GM12892 (cell line): ENCODE measurements at regions not wholly inside any gene's neighbourhood (a gene's known extent, or its start where the extent isn't known, plus 50 kb on each side); places are given as distances from the start of the nearest gene placed in this dataset.

Source experiments
- DNase-seq: peaks from one replicate; pipeline ENCODE4 v3.0.0; 2011; ENCODE audit not compliant: insufficient read length
- FAIRE-seq: peaks from 2 replicates; lab custom pipeline; 2011; peaks lifted over from hg19 to GRCh38; lab: Jason Lieb, UNC
- POLR2A ChIP-seq: IDR thresholded peaks from 2 replicates; pipeline ENCODE4 v1.6.1; 2011; ENCODE audit warnings: low read depth, low read length, control low read depth
- POLR2AphosphoS5 ChIP-seq: IDR thresholded peaks from 2 replicates; pipeline ENCODE4 v1.6.1; 2011; ENCODE audit warnings: low read depth, low read length, control low read depth
- TAF1 ChIP-seq: IDR thresholded peaks from 2 replicates; pipeline ENCODE4 v1.6.1; 2011; ENCODE audit warnings: low read depth, mild to moderate bottlenecking, control low read depth, low read length, borderline replicate concordance

DNA sequence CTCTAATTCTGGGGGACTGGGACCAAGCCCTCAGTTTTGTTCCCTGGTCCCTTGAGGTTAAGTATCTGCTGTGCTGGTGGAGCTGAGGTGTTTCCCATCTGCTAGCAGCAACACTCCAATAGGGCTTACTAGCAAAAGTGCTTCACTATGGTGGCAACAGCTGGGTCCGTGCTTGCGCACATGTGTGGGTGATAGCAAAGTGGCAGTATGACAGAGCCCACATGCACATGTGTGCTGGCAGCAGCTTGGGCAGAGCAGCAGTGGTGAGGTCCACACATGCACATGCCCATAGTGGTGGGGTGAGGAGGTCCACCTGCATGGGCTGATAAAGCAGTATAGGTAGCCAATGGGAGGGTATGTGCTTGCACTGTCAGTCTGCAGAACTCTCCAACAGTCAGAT is 1723.7 kb downstream of the SUCLG1 start:
- FAIRE-seq, result no peak
- TF ChIP-seq POLR2A (no peak), TAF1 (no peak), POLR2AphosphoS5 (no peak)
- DNase-seq, result no peak

DNA sequence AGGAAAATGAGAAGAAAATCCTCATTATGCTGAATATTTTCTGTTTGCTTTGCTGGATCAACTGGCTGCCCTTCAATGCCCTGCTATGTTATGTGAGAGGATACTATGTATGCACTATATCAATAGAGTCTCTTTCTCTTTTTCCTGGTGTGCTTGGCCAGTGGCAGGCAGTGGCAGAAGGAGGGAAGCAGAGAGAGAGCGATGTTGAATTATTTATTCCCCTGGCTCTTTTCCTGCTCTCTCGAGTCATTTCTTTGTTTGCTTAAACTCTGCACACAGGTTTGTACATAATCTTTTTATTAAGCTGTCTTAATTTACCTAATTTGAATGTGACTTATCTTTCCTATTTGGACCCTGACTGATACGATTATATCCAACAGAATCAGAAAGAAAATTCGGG is 1727.3 kb downstream of the SUCLG1 start:
- no peak for FAIRE-seq
- no peak for TF ChIP-seq POLR2AphosphoS5
- DNase-seq, result no peak

DNA sequence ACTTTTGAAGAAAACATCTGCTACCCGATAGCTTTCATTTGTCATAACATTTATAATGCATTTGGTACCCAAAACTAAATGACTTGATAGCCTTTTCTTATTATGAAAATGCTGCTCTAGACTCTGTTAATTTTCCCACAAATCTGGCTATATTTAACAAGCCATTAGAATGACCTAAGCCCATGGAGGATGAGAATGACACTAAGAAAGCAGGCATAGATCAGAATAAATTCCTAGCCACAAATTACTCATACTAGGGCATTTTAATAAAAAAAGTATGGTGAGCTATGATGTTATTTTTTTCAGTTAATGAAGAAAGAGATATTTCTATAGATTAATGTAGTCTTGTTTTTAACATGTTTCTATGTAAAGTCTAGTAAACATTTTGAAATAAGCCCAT is 1728.3 kb downstream of the SUCLG1 start:
- TF ChIP-seq POLR2A, result no peak
- no peak for TF ChIP-seq TAF1
- no peak for TF ChIP-seq POLR2AphosphoS5
- no peak for DNase-seq
- no peak for FAIRE-seq

DNA sequence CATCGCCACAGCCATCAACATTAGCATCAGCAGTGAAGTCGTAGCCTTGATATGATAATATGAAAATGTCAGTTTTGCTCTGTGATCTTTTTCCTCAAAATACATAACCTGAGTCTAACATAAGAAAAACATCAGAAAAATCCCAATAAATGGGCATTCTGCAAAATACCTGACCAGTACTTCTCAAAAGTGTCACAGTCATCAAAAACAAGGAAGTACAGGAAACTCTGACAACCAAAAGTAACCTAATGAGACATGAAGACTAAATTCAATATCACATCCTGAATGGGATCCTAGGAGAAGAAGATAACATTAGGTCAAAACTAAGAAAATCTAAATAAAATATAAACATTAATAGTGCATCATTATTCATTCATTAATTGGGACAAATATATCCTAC is 1731.0 kb downstream of the SUCLG1 start:
- TF ChIP-seq TAF1, result no peak
- TF ChIP-seq POLR2A, result no peak
- no peak for TF ChIP-seq POLR2AphosphoS5
- no peak for DNase-seq
- no peak for FAIRE-seq

DNA sequence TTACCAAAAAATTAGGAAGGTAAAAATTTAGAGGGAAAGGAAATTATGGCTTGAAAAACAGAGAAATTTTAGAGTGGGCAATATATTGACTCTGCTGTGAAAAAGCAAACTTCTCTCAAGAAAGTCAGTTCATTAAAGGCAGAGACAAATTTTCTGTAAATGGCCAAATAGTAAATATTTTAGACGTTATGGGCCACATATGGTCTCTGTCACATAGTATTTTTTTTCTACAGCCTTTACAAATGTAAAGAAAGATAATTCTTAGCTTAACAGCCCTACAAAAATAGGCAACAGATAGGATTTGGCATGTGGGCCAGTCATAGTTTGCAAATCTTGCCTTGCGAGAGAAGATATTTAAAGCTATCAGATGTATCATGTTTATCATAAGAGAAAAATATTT is 1750.4 kb downstream of the SUCLG1 start:
- no peak for TF ChIP-seq POLR2A
- TF ChIP-seq POLR2AphosphoS5, result no peak
- TF ChIP-seq TAF1, result no peak
- no peak for DNase-seq
- FAIRE-seq, result no peak

DNA sequence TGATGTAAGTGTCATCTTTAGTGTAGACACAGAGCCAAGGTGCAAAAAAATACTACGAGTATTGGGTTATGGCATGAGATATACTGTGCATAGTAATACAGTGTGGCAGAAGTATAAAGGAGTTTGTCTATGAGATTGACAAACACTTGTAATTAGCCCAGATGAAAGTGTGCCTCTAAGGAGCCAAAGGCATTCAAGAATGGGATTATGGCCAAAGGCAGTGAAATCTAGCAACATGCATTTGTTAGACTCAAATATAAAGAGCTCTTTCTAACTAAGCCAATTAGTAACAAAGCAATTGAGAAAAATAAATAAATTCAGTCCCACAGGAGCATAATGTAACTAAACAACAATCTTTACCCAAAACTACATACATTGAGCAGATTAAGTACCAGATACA is 1761.8 kb downstream of the SUCLG1 start:
- no peak for DNase-seq
- FAIRE-seq, result no peak

DNA sequence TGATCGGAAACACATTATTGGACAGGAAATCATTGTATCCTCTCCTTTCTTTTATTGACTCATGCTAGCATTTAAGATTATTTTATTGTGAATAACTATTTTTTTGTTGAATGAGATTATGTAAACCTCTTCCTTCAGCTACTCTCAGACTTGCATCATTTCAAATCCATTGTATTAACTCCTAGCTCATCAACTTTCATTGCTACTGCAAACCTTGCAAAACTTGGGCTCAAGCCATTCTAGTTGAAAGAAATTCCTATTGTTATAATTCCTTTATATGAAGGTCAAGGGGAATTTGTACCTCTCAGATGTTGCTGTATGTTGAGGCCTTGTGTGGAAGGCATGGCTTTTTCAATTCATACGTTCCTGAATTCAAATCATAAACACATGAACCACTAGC is 1764.6 kb downstream of the SUCLG1 start:
- TF ChIP-seq POLR2AphosphoS5 (no peak), TAF1 (no peak), POLR2A (no peak)
- FAIRE-seq, result no peak
- DNase-seq, result no peak

More for the DNA sequence above, 1761.8 kb downstream of the SUCLG1 start:
- TF ChIP-seq POLR2AphosphoS5, result no peak

DNA sequence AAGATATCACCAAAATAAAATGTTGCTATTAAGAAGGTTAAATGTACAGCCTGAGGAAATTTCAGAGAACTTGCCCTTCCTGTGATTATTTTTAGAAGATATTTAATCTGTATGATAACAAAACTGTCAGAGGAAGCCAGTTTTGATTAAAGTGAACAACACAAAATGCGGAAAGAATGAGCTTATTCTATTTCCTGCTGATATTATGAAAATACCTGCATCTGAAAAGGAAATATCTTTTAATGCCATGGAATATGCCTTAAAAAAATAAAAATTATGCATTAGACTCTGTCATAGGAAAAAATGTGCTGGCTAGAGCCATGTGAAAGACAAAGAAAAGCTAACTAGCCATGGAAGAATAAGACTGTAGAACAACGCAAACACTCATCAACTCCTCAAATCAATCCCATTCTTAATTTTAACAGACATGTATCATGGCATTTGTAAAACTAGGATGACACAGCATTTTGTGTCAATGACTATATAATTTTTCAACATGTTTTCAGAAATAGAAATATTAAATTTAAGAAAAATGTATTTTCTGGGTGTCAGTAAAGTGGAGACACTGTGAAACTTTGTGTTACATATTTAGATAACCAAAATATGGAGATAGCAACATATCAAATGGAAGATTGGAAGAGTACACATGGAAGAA is 1768.2 kb downstream of the SUCLG1 start:
- FAIRE-seq (no peak), DNase-seq (no peak)
- no peak for TF ChIP-seq TAF1
- no peak for TF ChIP-seq POLR2AphosphoS5

DNA sequence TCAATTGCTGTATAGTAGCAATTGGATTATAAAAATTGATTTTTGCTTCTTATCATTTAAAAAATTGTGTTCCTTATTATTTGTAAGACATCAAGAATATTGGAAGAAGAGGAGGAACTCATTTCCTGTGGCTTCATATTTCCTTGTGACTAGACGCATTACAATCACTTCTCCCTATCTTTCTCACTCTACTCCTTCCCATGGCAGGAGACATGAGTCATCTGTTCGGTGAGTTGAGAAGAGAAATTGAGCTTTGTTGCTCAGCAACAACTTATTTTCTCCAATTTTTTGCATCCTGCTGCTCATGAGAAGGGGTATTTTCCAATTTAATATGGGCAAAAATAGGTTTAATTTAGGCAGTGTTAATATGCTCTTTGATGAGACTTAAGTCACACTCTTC is 1783.9 kb downstream of the SUCLG1 start:
- FAIRE-seq (no peak), DNase-seq (no peak)

DNA sequence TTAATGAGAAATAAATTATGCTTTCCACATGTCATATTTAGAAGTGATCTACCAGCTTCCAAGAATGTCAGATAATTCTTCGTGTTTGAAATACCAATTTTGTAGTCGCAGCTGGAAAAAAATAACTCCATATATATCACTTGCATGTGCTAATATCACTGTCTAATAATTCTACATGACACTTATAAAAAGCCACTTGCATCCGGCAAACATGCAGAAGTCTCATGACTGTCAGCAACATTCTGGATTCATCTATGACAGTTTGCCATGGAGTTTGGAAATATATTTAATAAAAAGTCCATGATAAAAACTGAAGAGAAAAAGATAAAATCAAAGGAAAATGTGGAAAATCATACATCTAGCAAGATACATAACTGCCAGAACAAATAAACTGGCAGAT is 1784.4 kb downstream of the SUCLG1 start:
- FAIRE-seq, result no peak
- no peak for TF ChIP-seq TAF1
- no peak for TF ChIP-seq POLR2A
- no peak for TF ChIP-seq POLR2AphosphoS5
- DNase-seq, result no peak

More for the DNA sequence above, 1783.9 kb downstream of the SUCLG1 start:
- TF ChIP-seq POLR2AphosphoS5 (no peak), POLR2A (no peak), TAF1 (no peak)

DNA sequence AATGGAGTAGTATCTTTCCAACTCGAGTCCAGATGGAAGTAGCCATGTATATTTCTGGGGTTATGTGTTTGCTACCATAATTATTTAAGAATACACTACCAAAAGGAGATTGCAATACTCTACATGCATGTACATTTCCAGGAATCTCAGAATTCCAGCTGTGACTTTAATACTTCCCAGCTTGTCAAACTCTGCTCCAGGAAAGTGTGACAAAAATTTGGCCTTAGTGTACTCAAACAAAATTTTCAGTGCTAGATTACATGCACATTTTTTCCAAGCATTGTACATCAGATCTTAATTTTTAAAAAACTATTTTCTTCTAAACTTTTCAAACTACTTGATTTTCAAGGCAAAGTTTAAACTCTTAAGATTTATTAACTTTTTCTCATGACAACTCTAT is 1791.6 kb downstream of the SUCLG1 start:
- DNase-seq, result no peak

DNA sequence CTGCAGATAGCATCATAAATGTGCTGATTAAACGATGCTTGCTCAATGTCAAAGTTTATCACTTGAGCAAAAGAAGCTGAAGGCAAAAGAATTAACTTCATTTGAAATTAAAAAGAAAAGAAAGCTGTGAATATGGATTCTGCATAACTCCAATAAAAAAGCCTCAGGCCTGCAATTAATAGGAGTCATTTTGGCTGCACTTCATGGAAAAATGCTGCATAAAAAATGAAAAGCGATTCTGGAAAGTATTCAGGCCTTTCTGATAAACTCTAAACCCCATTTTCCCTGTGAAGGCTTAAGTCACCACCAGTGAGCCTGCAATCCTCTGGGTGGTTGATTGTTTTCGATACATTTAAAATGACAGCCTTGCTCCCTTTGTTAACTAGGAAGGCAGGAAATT is 1793.4 kb downstream of the SUCLG1 start:
- no peak for DNase-seq
- FAIRE-seq, result no peak

More for the DNA sequence above, 1791.6 kb downstream of the SUCLG1 start:
- FAIRE-seq, result no peak
- TF ChIP-seq TAF1 (no peak), POLR2A (no peak), POLR2AphosphoS5 (no peak)

More for the DNA sequence above, 1793.4 kb downstream of the SUCLG1 start:
- TF ChIP-seq TAF1, result no peak
- no peak for TF ChIP-seq POLR2AphosphoS5
- no peak for TF ChIP-seq POLR2A
